HUDEP-2 (cell line): ENCODE measurements at regions not wholly inside any gene's neighbourhood (a gene's known extent, or its start where the extent isn't known, plus 50 kb on each side); places are given as distances from the start of the nearest gene placed in this dataset.

Experiments used
- DNase-seq, 76 experiments: peaks; one replicate each; lab custom pipeline; 2025; ENCODE audit not compliant: unreplicated experiment in 76 of 76; lab: John Stamatoyannopoulos, UW

DNA sequence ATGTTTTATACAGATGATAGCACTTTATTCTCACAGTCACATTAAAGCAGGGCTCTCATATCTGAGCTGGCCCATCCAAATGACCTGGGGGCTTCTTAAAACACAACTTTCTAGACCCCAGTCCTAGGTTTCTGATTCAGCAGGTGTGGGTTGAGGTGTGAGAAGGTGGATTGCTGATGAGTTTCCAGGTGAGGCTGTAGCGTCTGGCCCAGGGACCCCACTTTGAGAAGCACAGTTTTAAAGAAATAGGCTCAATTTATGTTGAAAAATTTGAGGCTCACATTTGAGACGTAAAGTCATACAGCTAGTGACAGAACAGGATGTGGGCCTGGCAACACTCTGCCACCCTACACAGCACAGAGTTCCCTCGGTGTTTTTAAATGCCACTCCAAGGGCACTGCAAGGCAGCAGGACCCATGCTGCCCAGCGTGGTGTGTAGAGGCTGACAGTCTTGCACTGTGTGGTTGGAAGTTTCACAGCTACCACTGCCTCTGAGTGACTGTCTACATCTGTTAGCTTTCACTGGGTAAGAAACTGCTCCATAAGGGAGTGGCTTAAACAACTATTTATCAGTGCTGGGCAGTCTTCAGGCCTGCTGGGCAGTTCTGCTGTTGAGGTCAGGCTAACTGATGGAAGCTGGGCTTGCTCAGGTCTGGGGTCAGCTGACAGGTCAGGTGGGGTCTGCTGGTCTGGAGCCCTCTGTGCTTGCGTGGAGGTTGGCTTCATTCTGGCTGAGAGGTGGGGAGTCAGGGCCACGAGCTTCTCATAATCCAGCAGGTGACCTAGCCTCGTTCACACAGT is 319.7 kb downstream of the CXCL12 start:
- no peak for DNase-seq

DNA sequence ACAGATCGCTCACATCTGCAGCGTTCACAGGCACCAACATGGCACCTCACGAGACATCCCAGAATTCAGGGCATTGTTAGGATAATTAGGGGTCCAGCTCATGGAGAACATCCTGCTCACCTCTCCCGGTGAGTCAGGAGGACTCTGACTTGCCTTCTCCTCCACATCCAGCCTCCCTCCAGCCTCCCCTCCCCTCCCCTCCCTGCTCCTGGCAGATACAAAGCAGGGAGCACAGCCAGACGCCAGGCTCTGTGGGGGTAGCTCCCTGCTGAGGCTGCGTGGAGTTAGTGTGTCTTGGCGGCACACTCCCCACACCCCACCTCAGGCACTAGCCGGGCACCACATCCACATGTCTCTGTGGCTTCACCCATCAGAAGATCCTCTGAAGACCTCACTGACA is 320.6 kb downstream of the CXCL12 start:
- DNase-seq = no peak

DNA sequence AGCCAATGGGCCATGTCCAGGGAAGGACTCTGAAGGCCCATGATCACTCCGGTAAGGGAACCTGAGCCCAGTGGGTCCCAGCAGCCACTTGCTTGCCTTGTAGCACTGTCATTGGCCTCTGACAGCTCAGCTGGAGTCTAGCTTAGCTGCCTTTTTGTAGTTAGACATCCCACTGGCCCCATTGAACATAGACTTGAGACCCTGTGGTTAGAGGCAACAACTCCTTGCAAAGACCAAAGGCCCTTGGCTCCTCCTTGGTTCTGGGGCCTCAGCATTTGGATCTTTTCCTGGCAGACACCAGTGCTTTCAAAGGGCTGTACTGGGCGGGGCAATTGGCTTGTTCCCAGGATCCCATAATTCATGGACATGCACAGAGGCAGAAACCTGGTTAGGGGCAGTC is 321.2 kb downstream of the CXCL12 start:
- DNase-seq = no peak

DNA sequence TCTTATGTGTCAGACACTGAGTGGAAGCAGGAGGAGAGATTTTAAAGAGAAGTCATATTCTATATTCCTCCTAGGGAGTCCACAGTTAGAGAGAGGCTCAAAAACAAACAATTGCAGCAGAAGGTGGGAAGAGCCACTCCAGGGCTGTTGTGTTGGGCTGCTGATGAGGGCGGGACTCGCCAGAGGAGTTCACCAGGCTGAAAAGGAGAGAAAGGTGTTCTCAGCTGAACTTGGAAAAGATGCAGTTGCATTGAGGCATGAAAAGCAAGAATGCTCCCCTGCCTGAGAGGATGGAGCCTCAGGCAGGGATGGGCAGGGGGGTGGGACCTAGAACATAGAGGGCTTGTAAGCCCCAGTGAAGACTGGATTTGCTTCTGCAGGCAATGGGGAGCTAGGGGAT is 324.2 kb downstream of the CXCL12 start:
- no peak for DNase-seq

DNA sequence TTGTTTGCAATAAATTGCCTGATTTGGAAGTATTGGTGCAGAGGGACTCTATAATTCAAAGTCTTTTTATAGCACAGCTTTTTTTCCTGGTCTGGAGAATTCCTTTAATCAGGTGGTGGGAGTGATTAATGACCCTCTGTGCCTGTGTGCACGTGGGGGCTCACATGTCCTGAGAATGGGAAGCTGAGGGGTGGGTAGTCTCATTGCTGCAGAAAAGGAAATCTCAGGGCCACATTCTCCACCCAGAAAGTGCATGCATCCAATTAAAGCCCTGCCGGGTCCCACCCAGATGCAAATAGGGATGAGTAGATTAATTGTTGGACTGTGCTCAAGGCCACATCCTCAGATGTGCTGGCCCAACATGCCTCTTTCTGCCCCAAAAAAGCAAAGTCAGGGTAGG is 324.7 kb downstream of the CXCL12 start:
- no peak for DNase-seq

DNA sequence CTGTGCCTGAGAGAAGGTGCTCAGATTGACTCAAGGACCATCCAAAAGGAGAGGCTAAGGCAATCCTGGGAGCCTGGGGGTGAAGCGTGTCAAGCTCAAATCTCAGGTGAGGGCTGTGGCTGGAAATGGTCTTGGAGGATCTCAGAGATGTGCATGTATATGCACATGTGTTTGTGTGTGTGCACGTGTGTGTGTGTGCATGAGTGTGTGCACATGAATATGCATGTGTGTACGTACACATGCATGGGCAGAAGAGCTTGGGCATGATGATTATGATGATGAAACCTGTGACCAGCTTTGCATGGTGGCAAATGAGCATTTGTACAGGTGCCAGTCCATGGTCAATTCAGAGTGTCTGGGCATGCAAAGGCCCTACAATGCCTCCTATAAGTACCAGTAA is 326.6 kb downstream of the CXCL12 start:
- DNase-seq = no peak

DNA sequence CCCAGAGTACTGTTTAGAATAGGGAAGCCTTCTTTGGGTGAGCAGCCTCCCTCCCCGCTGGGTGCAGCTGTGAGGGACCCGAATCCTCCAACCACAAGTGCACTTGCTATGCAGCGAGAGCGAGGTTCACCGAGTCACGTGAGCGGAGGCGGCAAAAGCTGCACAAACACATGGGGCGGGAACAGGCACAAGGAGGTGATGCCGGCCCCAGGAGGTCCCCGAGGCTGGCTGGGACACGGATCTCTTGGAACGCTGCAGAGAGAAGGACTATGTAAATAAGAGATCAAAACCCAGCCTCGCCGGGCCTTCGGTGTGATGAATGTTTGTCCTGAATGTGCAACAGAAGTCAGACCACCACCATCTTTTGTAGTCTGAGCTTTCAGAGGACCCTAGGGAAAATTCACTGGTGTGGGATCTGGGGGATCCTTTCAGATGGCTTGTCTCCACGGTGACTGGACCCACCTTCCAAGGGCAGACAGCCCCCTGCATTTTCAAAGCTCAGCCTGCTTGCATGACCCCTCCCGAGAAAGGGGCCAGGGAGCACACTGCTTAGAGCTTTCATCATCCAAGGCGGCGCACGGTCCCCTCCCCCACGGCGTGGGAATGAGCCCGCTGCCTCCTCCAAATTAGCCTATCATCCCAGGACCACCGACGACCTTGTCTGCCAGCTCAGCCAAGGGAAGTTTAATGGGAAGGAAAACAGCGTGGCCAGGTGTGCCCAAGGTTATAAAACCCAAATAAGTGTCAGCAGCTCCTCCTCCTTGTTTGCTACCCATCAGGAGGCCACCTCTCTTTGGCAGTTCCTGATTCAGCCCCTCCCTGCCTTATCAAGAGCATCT is 327.7 kb downstream of the CXCL12 start:
- DNase-seq = no peak

DNA sequence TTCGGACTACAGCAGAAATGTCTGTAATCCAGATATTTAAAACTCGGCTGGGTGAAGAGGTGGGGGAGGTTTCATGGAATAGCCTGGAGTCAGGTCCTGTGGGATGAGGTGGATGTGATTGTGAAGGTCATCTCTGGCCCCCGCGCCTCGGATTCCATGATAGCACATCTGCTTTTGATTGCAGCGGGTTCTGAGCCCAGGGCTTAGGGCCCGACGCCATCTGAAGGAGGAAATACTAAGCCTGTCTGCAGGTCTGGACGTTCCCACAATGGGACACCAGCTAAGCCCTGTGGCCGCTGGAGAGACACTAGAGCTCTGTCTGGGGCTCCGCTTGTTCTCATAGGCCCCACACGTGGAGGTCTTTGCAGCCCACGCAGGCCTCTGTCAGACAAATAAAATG is 328.7 kb downstream of the CXCL12 start:
- no peak for DNase-seq

DNA sequence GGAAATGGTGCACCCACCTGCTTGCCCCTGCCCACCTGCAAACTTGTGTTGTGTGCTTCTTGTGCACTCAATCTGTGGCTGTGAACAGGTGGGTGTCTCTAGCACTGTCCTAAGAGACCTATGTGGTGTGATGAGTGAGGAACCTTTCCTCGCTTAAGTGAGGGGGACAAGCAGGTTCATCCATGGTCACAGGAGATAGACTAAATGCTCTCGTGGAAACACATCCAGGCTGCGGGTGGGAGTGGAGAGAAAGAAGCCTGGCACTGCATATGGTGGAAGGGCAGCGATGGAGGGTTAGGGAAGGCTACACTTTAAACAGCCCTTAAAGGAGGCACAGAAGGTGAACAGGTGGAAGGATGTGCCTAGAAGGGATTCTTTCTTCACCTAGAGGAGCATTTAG is 330.9 kb downstream of the CXCL12 start:
- DNase-seq = no peak

DNA sequence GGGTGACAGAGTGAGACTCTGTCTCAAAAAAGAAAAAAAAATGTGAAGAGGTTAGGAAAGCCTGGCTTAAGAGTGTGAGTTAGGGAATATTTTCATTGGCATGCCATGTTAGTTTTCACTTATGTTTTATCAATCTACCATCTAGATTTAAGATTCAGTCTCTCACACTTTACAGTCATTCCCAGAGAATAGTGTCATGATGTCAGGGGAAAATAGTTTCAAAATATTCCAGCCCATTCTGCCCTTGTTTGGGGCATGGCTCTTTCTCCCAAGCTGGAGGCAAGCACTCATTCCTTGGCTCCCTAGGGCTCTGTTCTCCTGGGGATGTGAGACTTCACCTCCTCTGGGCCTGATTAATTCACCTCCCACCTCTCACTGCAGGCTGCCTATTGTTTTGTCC is 331.5 kb downstream of the CXCL12 start:
- DNase-seq = no peak

DNA sequence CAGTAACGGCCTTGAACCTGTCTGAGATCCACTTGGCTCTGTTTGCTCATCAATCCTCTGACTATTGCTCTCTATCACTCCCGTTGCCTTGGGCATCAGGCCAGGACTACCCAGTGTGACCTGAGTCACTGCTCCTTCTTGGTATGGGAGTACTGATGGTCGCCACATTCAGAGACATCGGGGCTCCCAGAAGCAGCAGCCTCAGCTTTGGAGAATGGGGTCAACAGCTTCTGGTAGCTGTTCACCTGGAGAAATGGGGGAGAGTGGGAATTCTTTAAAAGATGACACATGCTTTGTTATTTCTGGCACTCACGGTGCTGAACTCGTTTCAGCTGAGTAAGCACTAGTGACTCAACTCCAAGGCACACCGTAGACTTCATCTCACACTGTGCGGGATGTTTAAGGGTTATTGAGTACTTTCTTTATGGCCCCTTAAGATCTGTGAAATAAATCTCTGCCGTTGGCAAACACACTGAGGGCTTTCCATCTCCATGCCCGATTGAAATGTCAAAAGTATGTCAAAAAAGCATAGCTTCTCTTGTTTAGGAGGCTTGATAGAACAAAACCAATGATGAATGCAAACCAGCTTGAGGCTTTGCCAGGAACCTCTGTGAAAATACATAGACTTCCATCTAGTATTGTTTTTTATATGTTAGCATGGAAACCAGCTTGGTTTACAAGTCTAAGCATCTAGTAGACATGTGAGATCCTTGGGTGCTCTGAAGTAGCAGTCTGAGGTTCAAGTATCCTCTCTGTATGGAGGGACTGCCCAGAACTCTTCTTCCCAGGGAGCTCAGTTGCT is 333.1 kb downstream of the CXCL12 start:
- DNase-seq = no peak

DNA sequence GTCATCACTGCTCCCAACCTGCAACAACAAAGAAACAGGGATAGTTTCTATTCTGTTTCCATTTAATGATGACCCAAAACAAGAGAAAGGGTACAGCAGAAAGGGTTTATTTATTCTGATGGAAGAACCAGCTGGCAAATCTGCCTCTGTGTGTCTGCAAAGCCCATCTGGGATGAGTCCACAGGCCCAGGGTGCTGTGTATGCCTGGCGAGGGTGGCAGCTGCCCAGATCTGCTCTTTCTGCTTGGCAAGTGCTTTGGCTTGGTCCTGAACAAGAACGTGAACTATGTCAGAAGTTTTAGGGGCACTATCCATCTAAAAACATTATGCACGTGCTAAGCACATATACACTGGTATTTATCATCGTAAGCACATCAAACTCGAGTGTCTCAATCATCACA is 333.8 kb downstream of the CXCL12 start:
- no peak for DNase-seq

DNA sequence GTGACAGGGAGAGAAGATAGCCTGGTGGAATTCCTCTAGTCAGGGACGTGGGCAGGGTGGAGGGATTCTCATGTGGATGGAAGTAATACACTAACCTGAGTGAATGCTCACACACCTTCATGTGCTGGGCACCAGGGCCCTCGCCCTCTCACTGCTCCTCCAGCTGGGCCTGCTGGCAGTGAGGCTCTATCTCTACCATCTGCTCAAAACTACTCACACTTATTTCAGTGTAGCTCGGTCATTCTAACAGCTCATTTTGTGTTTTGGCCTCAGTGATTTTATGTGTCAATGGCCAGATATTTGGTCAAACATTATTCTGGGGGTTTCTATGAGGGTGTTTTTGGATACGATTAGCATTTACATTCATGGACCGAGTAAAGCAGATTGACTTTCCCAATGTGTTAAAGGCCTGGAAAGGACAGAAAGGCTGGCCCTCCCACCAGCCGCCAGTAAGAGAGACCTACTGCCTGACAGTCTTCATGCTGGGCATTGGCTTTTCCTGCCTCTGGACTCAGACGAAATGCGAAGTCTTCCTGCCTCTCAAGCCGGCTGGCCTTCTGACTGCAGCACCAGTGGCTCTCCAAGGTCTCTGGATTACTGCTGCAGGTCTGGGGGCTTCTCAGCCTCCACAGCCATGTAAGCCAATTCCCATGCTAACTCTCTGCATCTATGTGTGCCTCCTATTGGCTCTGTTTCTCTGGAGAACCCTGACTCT is 335.4 kb downstream of the CXCL12 start:
- DNase-seq = no peak

DNA sequence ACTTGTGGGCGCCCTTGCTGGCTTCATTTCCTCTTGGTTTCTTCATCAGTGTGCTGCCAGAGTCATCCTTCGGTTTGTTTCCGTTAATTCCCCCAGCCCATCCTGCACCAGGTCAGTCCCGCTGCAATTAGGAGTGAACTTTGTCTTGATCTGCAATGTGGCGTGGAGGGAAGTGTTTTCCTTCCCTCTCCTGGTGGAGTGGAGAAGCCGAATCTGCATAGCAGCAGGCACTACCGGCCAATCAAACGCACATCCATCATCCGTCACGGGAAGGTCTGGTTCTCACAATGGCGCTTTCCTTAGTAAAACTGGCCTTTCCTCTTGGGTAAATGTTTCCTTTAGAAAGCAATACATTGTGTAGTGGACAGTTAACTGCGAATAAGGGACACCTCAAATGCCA is 337.5 kb downstream of the CXCL12 start:
- DNase-seq = no peak

DNA sequence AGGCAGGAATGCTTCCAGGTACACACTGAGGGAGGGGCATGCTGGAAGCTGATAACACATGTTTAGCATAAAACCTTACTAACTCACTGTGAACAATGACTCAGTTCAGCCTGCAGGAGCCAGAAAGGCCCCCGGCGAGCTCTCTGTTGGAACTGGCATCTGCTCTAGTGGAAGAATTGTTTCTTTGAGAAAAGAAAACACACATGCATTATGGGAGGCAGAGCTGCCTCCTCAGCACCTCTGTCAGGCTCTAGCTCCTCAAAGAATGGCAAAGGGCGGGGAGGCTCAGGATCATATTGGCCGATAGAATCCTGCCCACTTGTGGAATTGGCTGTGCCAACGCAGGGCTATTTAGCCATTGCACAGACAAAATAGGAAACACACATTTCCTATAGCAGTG is 338.3 kb downstream of the CXCL12 start:
- DNase-seq = no peak

DNA sequence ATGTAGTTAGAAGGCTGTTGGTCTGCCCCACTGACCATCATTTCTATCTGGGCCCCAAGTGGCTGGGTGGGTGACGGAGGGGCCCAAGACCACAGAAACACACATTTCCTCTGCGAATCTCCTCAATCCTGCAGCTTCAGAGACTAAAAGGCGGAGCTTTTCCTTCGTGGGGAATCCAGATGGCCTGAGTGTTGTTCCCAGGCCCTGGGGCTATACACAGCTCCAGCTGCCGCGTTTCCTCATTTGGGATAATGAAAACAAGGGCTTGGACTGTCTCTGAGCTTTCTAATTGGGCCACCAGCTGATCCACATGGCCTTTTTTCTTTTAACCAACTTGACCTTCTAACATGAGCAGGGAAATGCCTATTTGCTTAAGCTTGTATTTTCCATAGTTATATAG is 339.9 kb downstream of the CXCL12 start:
- no peak for DNase-seq

DNA sequence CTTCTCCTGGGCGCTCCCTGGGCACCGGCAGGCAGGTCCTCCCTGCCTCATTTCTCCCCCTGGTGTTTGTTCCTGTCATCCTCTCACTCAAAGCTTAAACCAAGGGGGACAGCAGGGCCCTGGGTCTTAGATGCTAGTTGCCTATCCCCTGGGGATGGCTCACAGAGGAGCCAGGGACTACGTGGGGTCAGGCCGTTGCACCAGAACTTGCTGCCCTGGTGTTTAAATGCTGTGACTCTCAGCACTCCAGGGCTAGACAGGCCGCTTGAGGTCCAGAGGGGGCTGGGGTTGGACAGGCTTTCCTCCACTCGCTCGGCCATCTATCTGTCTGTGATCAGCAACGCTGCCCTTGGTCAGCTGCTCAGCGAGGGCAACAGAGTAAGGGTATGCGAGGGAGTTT is 340.3 kb downstream of the CXCL12 start:
- DNase-seq = no peak

DNA sequence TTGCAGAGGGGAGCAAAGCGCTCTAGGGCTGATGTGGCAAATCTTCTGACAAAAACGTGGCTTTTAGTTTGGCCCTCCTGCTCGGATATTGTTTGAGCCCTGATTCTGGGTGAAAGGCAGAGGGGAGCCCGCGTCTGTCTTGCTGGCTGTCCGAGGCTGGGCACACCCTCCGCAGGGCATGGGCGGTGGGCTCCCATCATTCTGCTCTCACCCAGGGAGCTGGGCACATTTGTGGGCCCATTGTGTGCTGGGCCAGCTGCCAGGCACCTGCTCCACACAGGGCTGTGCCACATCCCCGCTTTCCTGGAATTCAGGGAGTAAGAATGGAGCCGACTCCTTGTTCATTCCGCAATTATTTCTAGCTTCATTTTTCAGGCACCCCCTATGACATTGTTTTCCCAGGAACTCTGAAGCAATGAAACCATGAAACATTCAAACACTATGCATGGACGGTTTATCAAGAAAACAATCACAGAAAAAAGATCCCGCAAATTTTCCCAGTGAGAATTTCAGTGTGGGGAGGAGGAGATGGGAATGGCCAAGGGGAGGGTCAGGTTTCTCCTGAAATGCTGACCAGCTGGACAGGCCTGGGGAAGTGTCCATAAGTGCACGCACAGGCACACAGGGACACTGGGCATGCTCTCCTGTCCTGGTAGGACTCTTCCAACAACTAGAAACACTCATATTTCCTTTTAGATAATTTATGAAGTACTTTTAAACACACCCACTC is 341.1 kb downstream of the CXCL12 start:
- DNase-seq = no peak

DNA sequence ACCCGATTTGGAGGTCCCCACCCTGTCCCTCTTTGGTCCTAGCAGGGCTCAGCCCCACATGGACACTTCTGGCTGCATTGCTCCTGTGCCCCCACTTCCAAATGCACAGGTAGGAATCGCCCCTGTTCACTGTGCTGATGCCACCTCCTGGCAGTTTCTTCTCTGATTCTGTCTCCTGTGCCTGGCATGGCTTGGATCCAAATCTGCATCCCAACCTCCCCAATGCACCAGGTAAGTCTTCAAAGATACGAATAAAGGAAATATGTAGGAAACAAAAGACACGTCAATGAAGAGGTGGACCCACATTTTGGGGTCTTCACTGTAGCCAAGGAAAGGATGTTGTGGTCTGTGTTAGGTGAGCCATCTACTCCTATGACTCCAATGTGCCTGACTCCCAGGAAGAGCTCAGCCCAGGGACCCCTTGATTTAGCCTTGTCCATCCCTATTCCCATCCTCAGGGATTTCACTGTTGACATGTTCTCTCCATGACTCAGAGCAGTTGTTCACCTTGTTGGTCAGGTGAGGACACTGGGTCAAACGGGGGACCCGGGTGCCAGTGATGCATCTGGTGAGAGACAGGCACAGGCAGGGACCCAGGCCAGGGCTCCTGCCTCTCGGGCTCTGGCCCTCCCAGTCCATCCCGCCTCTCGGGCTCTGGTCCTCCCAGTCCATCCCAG is 341.8 kb downstream of the CXCL12 start:
- DNase-seq = no peak
